NCI-H2081 treated with DMSO at 0.1 percent for 48 hours (cell line): ENCODE measurements at regions not wholly inside any gene's neighbourhood (a gene's known extent, or its start where the extent isn't known, plus 50 kb on each side); places are given as distances from the start of the nearest gene placed in this dataset.
"Not testable (repeated sequence)": the region's sequence is repeated elsewhere in the genome, so short reads cannot be mapped to it uniquely, and the experiment has no call there.

ENCODE experiments used
- DNase-seq: peaks from one replicate; lab custom pipeline; 2025; lab: John Stamatoyannopoulos, UW

DNA sequence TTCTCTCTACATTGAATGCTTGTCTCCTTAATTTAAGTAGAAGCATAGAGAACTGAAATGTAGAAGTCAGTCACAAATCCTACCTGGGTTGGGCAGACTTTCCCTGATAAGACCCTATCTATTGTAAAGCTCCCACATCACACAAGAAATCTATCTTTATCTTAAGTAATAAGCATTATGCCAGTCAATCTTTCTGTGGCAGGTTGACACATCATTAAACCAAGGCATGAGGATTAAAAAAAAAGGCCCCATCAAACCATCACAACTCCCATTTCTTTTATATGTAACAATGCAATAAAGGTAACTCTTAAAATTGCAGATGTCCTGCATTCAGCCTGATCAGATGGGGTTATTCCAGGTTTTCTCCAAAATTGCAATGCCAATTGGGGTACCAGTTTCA lies 311.8 kb downstream of the TOX3 start:
- no peak for DNase-seq

GRCh38 chr16:52234626-52235025 lies 312.3 kb downstream of the TOX3 start:
- DNase-seq: no peak

DNA sequence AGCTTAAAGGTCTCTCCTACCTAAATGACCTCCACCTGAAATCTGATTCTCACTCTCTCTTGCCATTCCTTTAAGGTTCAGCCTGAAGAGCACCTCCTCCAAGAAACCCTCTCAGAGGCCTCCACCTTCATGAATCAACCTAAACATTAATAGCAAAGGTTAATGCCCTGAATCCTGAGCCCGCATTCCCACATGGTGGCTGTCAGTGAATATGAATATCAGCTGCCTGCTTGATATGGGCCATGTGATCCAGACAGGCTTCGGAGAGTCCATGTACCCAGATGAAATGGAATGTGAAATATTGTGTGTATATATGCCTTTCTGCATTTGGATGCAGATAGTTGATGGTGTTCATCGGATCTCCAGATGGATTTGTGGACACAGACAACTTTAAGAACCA lies 317.5 kb downstream of the TOX3 start:
- DNase-seq: no peak

DNA sequence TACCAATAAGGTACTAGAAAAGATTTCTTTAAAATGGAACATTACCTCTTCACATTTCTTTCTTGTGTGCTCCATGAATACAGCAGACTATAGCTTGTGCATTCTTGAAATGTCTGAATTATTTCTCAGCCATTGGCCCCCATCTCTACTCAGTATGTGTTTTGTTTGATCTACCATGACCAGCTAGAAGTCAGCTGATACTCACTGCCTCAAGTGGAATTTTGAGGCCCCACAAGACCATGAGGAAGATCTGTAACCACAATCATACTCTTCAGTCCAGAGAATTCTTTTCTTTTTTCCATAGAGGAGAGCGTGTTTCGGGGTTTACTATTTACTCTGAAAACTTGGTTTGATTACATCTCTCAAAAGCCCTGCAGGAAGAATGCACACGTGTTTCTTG lies 319.1 kb downstream of the TOX3 start:
- DNase-seq: no peak

DNA sequence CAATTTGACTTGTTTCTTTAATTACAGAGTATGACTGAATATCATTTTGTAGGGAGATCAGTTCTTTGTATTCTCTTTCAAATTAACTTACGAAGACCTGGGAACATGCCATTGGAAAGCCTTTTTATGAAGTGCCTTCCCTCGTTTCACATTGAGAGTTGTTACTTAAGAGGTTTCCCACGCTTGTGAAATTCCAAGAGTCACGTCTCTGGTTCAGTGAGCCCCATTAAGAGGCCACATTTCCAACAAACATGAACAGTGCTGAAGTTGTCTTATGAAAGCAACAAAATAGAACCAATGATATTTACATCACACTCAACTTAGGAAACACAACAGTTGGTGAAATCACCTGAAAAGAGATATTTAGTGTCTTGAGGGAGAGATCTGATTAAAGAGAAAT lies 334.1 kb downstream of the TOX3 start:
- no peak for DNase-seq

DNA sequence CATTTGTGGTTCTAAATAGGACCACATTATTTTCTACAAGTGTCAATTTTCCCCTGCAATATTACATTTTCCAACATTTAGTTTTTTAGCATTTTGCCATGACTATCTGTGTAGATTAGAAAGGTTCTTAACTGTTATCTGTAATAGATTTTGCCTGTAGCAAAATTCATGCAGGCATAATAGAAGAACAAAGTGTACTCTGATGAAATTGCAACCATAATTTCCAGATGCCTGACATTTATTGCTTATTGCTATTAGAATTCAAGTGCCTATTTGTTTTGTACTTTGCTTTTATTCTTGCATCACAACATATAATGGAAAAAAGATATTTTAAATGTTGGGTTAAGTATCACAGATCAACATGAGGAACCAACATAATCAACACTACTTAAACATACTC lies 337.7 kb downstream of the TOX3 start:
- DNase-seq: no peak

DNA sequence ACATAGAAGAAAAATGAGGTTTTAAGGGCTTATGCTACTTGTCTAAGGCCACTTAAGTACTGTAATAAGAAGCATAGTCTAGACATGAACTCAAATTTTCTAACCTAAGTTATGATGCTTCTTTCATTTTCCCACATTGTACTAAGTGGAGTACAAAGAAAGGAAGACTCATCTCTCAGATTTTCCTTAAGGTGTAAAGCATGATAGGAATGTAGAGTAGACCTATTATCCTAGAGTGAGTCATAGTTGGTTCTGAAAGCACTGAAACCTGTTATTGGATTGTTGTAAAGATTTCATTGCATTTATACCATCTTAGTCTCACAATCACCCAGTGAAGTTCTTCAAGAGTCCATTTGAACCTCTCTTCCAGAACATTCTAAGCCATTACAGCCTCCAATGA lies 343.8 kb downstream of the TOX3 start:
- DNase-seq: no peak

DNA sequence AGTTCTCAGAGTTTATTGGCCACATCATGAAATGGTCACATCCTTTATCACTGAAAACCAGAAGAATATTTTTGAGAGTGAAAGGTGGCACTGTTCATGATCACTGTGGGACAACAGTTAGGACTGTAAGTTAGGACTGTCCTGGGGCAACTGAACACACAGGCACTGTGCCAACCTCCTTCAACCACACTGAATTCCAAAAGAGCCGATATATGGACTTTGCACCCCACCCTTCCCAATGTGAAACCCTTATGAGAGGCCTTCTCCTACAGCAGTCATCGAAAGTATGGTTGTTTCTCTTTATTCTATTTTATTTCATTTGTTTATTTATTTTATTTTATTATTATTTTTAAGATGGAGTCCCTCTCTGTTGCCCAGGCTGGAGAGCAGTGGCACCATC lies 353.5 kb downstream of the TOX3 start:
- DNase-seq: no peak

- peak; percentile 33 for DNase-seq
Measured at GRCh38 chr16:52191531-52192134, 355.3 kb downstream of the TOX3 start.

DNA sequence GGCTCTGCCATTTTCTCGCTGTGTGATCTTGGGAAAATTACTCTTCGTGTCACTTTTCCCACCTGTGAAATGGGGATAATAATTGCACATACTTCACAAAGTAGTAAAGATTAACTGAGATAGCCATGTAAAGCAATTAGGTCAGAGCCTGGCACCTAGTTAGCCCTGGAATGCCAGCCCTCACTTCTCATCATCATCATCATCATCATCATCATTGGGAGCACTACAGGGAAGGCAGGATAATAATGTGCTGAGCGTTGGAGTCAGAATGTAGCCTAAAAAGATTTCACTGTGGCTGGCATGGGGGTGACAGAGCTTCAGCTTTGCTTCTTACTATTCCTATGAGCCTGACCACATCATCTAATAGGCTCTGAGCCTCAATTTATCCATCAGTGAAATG lies 362.6 kb downstream of the TOX3 start:
- no peak for DNase-seq

GRCh38 chr16:52182840-52183239 lies 364.1 kb downstream of the TOX3 start:
- no peak for DNase-seq

DNA sequence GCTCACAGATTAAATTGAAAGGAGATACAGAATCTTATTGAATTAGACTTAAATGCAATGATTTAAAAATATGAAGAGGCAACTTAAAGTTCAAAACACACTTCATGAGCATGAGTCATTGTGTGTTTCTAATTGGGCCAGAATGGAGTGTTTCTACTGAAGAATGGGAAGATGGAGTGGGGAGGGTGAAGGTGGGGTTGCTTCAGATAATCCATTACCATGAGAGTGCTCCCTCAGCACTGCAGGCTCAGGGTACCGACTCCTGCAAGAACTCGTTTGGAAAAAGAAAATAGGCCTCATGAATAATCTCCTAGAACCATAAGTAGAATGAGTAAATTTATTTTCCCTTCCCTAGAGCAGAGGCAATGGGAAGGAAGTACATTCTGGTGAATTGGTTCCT lies 372.8 kb downstream of the TOX3 start:
- DNase-seq: no peak

DNA sequence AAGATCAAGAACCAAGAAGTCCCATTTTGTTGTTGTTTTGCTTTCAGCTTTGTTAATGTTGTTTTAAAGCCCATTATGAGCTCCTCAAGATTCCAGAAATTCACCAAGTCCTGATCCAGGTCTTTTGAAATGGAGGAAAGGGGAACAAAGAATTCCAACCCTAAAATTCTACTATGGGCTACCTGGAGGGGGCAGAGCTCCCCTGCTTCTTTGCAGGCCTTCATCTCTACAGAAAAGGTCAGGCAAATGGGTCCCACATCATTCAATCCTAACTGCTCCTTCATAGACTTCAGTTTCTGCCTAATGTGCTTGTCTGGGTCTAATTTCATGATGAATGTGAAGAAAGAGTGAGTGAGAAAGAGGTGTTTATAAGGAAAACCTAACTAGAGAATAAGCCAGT lies 375.5 kb downstream of the TOX3 start:
- no peak for DNase-seq

- no peak for DNase-seq
Measured at GRCh38 chr16:52167328-52167727, 379.6 kb downstream of the TOX3 start.

GRCh38 chr16:52165961-52166360 lies 381.0 kb downstream of the TOX3 start:
- no peak for DNase-seq

- DNase-seq: no peak
Measured at GRCh38 chr16:52149003-52149402, 397.9 kb downstream of the TOX3 start.

DNA sequence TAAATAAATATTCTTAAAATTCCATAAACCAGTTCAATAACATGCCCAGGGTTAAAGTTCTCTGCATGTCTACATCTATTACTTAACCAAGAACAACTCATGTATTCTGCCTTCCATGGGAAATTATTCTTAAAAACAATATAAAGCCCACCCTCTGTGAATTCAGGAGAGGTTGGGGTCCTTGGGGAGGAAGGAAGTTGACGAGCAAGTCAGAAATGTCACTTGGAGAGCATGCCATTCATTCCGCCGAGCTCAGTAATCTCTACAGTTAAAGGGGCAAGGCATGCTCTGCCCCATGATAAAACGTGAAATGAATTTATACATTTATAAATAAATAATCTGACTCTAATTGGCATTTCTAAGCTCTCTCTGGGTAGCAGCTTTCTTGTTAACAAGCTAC lies 405.1 kb downstream of the TOX3 start:
- DNase-seq: no peak

GRCh38 chr16:52128361-52128760 lies 418.6 kb downstream of the TOX3 start:
- no peak for DNase-seq

- no peak for DNase-seq
Measured at GRCh38 chr16:52123842-52124241, 423.1 kb downstream of the TOX3 start.

DNA sequence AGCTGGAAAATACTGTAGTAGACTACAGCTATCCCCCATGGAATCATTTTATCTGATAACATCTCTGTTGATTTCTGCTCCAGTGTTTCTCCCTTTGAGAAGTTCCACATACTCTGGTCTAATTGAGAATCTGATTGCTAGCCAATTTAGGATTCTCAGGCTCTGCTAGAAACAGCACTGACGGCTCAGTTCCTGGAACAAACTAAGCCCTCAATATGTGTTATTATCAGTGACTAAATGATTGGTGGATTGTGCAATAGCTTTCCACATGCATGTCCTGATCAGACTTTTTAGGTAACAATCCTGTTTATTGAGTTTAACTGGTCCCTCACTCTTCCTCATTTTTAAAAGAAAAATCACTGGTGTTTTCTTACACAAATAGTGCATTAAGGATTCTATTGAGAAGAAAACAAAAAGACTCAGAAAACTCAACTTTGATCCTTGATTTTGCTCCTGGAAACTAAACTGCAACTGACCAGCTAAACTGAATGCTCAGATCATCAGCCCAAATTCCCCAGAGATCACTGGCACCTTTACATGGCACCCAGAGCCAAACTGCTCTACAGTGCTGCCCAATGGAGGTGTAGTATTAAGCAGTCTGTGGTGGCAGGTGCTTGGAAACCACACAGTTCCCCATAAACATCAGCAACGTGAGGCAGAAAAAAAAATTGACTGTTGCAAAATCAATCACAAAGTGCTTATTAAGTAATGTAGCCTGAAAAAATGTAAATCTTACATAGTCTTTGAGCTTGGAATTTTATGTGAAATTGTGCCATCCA lies 423.7 kb downstream of the TOX3 start:
- no peak for DNase-seq

- no peak for DNase-seq
Measured at GRCh38 chr16:52117171-52117570, 429.8 kb downstream of the TOX3 start.

DNA sequence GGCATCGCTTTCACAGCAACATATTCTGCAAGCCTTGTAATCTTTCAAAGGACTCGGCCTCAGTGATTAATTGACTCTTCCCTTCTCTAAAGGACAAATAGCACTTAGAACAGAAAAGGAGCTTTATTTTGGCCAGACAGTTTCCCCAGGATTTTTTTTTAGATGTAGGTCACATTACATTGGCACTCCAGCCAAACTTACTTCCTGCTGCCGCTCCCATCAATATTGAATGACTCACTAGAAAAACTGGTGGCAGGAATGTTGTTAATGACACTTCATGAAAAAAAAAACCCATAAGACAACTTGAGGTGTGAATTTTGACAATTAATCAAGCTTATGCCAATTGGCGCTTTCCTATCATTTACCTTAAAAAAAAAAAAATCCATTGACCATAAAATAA lies 432.6 kb downstream of the TOX3 start:
- no peak for DNase-seq

- no peak for DNase-seq
Measured at GRCh38 chr16:52113533-52114183, 433.3 kb downstream of the TOX3 start.

DNA sequence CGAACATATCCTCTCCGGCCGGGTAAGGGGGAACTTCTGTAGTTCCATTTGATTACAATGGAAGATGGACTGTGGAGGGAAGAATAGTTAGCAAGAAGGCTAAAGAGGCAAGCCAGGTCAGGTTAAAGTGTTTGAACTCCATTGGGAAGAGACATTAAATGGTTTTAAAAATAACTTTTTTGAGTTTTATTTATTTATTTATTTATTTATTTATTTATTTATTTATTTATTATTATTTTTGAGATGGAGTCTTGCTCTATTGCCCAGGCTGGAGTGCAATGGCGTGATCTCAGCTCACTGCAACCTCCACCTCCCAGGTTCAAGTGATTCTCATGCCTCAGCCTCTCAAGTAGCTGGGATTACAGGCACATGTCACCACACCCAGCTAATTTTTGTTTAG lies 441.9 kb downstream of the TOX3 start:
- not testable (repeated sequence) for DNase-seq
